ENCODE measurements at regions not wholly inside any gene's neighbourhood (a gene's known extent, or its start where the extent isn't known, plus 50 kb on each side); places are given as distances from the start of the nearest gene placed in this dataset.
A peak's percentile ranks its signal among the peaks of the same experiment; 100 is the strongest.
"Not testable (repeated sequence)": the region's sequence is repeated elsewhere in the genome, so short reads cannot be mapped to it uniquely, and the experiment has no call there.

GRCh38 chr15:84360902-84361301, 125.3 kb downstream of the GOLGA6L4 start:
- not testable (repeated sequence) for DNase-seq

DNA sequence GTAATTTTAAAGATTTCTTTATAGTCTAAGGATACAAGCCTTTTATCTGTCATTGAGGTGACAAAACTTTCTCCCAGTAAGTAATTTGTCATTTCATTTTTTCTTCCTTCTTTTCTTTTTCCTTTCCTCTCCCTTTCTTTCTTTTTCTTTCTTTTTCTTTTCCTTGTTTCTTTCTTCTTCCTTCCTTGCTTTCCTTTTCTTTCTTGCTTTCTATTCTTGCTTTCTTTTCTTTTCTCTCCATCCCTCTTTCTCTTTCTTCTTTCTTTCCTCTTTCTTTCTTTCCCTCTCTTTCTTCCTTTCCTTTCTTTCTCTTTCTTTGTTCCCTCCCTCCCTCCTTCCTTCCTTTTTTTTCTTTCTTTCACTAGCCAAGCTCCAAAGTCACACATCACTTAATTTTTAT, 148.8 kb downstream of the GOLGA6L4 start:
- DNase-seq, result not testable (repeated sequence)

DNA sequence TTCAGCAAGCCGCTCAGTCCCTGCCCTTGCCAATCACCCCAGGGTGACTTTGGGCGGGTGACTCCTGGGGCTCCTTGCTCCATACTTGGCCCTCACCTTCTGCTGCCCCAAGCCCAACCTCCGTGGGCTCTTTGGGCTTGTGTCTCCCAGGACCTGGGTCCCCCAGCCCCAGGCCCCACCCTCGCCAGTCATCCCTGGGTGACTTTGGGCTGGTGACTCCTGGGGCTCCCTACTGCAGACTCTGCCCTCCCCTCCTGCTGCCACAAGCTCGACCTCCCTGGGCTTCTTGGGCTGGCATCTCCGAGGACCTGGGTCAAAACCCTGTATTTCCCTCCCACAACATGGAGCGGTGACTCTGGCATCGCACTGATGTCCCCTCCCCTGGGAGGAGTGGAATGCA, 151.5 kb downstream of the GOLGA6L4 start:
- DNase-seq, result no peak

- DNase-seq, result not testable (repeated sequence)
These were observed 152.6 kb downstream of the GOLGA6L4 start for GRCh38 chr15:84388201-84388600.

DNA sequence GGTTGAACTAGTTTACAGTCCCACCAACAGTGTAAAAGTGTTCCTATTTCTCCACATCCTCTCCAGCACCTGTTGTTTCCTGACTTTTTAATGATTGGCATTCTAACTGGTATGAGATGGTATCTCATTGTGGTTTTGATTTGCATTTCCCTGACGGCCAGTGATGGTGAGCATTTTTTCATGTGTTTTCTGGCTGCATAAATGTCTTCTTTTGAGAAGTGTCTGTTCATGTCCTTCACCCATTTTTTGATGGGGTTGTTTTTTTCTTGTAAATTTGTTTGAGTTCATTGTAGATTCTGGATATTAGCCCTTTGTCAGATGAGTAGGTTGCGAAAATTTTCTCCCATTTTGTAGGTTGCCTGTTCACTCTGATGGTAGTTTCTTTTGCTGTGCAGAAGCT, 153.1 kb downstream of the GOLGA6L4 start:
- not testable (repeated sequence) for DNase-seq

DNA sequence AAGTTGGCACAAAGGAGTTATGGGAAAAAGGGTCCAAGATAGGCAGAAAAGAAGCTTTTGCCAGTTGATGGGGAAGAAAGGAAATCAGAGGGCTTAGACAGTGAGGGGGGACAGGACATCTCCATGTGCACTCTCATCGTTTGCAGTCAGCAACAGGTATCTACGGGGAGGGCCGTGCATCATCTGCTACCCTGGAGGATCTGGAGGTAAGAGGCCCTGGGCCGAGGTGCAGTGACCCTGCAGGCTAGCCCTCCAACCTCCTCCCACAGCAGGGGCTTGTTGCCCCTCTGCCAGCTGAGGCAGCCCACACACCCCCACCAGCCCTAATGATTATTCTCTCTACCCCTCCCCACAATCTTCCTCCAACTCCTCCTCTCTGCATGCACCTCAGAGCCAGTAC, 154.8 kb downstream of the GOLGA6L4 start:
- not testable (repeated sequence) for DNase-seq

- DNase-seq, result no peak
These were observed 155.6 kb downstream of the GOLGA6L4 start for GRCh38 chr15:84391191-84391590.

GRCh38 chr15:84392020-84392419, 156.4 kb downstream of the GOLGA6L4 start:
- DNase-seq, result not testable (repeated sequence)

GRCh38 chr15:84393386-84393936, 157.9 kb downstream of the GOLGA6L4 start:
- not testable (repeated sequence) for DNase-seq

- not testable (repeated sequence) for DNase-seq
These were observed 158.4 kb downstream of the GOLGA6L4 start for GRCh38 chr15:84393966-84394365.

GRCh38 chr15:84395384-84395783, 159.8 kb downstream of the GOLGA6L4 start:
- DNase-seq, result not testable (repeated sequence)

DNA sequence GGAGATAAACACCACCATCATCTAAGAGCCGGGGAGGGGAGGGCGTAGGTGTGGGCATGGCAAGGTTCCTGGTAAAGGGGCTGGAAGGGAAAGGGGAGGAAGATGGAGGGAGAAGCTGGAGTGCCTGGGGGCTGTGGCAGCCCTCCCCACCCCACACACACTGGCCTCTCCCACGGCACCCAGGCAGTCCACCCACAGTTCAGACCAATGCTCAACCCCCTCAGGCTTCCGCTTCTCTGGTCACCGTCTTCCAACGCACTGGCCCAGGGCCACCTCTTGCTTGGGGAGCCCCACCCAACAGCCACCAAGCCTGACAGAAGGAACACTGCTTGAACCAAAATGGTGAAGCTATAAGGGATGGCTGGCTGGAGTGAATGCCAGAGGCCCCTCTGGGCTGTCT, 160.3 kb downstream of the GOLGA6L4 start:
- not testable (repeated sequence) for DNase-seq

- DNase-seq, result not testable (repeated sequence)
These were observed 161.5 kb downstream of the GOLGA6L4 start for GRCh38 chr15:84397066-84397465.

DNA sequence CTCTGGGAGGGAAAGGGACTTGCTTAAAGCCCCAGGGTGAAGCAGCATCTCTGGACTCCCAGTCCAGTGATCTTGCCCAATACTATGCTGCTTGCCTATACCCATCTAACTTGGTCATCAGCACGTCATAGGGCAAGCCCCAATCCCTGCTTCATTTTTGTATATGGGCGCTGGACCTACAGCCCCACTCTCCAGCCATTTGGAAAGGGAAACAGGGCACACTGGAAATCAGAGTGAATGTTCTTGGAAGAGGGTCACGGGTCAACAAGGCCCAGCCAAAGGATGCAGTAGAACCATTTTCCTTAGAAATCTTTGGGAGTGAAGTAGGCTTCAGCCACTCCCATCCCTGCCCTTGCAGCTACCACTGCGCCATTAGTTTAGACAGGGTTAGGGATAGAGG, 162.5 kb downstream of the GOLGA6L4 start:
- not testable (repeated sequence) for DNase-seq

DNA sequence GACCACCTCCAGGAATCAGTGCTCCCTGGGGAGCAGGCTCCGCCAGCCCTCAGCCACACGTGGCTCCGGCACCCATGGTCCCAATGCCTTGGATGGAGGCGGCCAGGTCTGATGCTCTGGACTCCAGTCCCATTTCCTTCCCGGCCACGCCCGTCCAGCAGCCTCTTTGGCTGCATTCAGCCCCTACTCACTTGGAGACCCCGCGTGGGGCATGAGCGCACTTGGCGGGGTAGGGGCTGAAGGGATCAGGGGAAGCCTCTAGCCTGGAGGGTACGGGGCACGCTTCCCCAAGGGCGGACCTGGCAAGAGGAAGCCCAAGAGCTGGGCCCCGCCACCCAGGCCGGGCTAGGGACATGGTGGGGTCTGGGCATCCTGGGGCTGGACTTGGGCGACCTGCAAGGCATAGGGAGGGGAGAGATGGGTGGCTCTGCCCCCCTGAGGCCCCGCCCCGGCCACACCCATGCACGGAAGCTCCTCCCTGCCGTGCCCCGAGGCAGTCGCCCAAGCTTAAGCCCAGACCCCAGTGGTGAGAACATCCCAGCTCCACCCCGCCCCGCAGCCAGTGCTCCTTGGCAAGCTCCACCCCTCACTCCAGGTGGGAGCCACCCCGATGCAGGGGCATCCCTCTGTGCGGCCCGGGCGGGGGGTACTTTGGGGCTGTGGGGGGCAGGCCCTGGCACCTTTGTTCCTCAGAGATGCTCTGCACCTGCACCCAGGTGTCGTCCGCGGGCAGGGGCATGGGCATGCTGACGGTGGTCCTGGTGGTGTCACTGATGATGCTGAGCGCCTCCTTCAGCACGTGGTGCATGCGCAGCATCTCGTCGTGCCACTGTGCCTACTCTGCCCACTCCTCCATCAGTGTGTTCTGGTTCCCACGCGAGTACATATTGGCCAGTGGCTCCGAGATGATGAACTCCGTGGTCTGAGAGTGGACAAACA, 163.5 kb downstream of the GOLGA6L4 start:
- DNase-seq, result no peak

DNA sequence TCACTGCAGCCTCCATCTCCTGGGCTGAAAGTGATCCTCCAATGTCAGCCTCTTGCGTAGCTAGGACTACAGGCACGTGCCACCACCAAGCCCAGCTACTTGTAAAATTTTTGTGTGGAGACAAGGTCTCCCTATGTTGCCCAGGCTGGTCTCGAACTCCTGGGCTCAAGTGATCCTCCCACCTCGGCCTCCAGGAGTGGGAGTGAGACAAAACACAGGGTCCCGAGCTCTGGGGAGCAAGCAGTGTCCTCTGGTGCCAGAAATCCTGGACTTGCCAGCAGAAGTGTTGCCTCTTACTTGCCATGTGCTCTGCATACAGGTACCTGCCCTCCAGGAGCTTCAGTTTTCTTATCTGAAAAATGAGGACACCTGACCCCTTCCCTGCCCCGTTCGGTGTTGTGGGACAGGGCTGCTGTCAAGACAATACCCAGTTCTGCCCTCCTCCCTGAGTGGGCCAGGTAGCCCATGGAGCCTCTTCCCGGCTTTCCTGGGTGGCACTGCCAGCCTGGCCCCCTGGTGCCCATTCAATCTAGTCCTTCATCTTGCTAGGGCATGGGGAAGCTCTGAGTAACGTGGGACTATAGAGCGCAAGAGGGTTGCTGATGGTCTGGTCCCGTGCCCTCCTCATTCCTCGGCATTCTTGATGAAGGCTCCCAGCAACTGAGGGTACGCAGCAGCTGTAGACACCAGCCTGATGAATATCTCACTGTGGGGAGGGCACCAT, 164.6 kb downstream of the GOLGA6L4 start:
- no peak for DNase-seq

GRCh38 chr15:84400820-84401219, 165.2 kb downstream of the GOLGA6L4 start:
- no peak for DNase-seq

GRCh38 chr15:84401461-84401860, 165.9 kb downstream of the GOLGA6L4 start:
- peak; percentile 28 for DNase-seq

GRCh38 chr15:84401891-84402840, 166.6 kb downstream of the GOLGA6L4 start:
- DNase-seq, result not testable (repeated sequence)

DNA sequence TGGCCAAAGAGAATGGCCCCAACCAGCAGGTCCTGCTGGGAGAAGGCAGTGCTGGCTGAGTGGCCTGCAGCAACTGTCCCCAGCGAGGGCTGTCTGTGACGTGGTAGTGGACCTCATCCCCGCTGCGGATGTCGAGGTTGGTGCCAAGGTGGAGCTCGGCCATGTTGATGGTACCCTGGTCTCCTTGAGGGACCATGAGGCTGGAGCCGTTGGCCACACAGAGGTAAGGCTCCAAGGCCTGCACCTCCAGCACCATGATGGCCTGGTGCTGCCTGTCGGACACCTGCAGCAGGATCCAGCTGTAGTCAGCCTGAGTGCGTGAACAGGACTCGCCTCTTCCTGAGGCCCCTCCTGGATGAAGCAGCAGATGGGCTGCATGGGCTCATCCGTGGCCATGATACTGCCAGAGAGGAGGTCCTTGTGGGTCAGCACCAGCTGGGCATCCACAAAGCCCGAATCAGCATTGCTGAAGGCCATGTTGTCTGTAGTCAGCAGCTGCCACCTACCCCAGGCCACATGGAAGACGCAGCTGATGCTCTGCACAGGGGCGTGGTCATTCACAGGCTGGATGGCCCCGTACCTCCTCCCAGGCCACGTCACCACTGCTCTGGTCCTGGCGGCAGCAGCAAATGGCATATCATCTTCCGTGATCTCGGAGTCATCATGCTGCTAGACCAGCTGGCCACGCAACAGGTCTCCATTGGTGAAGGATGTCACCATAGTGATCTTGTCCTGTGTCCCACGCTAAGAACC, 167.5 kb downstream of the GOLGA6L4 start:
- peak; percentile 42 for DNase-seq

- not testable (repeated sequence) for DNase-seq
These were observed 173.8 kb downstream of the GOLGA6L4 start for GRCh38 chr15:84409357-84409756.
